CD4-positive, alpha-beta T cell treated with Interleukin-17A for 1 hour (primary cell): ENCODE measurements at regions not wholly inside any gene's neighbourhood (a gene's known extent, or its start where the extent isn't known, plus 50 kb on each side); places are given as distances from the start of the nearest gene placed in this dataset.
"Not testable (repeated sequence)": the region's sequence is repeated elsewhere in the genome, so short reads cannot be mapped to it uniquely, and the experiment has no call there.

ENCODE experiments used
- DNase-seq: peaks from one replicate; pipeline ENCODE4 v3.0.0-alpha.2; 2020

DNA sequence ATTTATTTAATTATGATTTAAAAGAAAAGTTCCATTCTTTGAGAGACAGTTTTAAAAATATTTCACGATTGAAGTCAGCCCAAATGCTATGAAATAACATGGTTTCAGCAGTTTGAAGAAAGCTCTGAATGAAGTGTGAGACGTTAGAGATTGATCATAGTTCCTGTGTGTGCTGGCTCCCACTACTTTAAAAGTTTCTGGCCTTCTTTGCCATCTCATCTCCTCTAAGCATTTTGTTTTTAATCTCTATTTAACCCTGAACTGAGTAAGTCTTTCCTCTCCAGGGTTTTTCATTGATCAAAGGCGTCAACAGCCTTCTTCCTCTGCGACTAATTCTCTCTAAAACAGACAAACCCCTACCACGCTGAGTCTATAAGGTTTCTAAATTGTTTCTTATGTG is 225.3 kb upstream of the B3GALT2 start:
- DNase-seq, result peak; percentile 32

DNA sequence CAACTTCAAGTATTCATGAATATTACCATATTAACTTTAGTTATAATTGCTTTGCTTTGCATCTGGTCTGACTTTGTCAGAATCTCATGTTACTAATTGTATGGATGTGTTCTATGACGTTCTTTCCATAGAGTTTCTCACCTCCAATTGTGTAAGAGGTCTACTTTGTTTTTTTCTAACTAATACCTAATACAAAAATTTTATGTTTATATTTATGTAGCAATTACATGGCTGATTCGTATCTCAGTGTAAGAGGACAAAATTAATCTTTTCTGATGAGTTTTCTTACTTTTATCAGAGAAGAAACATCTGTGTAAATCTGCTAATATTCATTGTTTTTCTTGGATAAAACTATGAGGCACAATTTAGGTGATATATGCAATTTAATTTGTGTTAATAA is 224.8 kb upstream of the B3GALT2 start:
- no peak for DNase-seq

DNA sequence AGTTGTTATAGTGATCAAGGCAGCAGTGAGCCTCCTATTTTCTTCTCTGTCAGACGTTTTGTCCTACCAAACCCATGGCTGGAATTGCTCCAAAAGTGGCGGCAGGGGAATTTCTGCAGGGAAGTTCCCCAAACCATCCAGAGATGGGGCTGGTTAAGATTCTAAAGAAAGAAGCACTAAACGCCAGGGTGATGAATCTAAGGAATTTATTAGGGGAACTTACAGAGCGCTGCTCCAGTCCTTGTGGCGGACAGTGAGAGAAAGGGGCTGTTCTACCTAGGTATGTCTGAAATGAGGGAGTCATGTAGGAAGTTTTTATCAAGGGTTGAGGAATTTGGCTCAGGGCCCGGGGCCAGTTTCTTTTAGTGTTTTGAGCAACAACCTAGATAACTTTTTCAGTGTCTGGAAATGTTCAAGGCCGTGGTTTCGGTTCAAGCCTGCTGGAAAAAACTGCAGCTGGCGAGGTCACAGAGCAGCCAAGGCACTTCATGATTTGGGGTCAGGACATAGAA is 222.4 kb upstream of the B3GALT2 start:
- peak; percentile 29 for DNase-seq

DNA sequence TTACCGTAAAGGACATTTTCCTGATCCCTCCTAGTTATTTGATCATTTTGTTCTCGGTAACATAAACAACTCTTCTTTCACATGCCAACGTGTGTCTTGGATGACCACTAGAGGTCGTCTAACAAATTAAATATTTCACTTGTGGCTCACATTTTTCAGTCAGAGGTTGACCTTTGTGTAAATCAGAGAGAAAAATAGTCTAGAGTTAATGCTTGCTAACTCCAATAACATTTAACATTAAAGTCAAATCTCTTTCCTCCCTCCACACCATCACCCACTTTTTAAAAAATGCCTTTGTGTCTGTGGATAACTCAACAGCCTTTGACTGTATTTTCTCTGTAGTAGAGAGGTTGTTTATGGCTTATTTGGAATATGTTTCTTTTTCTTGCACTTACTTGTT is 220.5 kb upstream of the B3GALT2 start:
- peak; percentile 69 for DNase-seq

DNA sequence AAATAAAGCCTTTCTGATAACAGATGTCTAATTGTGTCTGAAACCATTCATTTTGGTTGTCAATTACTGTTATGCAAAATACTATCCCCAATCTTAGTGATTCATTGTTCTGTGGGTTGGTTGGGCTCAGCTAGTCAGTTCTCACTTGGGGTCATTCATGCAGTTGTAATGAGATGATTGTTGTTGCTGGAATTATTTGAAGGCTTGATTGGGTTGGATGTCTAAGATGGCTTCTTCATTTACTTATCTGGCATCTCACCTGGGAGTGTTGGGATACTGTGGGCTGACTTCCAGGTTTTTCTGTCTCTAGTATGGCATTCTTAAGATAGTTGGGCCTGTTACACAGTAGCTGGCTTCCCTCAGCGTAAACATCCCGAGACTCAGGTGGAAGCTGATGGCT is 217.8 kb upstream of the B3GALT2 start:
- DNase-seq, result no peak

DNA sequence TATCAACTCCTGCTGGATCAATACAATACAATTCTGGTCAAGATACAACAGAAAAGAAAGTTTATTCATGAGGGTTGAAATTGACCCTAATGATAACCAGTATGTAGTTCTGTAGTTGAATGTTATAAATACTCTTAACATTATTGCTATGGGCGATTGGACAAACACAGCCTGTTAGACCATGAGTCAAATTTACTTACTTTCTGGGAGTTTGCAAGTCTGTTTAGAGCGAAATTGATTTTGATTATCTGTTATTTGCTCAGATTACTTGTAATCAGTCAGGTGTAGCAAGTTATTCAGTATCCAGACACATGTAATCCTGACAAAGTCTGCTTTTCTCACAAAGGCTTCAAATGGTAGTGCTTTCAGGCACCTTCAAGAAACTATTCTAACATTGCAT is 216.6 kb upstream of the B3GALT2 start:
- no peak for DNase-seq

DNA sequence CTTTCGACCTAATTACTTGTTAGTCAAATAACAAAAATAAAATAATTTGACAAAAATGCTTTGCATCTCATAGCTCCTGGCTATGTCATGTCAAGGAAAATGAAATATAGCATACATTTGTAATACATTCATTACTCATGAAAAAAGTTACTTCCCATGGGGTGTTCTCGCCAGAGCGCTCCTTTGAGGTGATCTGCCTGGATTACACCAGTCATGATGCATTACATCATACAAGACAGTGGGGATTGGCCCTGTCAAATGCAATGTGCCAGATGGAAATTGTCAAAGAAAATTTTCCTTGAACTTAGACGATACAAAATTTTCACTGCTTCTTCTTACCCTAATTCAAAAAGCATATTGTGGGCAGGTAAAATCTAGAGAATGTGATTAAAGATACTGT is 215.6 kb upstream of the B3GALT2 start:
- no peak for DNase-seq

DNA sequence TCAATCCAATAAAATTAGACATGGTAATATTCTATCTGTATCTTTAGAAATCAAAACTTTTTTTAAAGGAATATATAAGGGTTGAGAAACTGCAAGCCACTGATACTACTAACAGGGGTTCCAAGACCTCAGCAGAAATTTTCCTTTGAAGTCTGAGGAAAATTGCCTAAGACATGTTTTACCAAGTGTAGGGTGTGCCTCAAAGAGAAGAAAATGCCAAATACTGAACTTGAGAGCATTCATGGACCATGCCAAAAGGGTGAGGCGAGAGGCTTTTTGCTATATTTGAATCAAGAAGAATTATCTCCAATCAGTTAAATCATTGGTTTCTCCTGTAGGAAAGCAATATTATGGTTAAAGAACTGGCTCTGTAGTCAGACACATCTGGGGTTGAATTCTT is 207.9 kb upstream of the B3GALT2 start:
- DNase-seq, result no peak

DNA sequence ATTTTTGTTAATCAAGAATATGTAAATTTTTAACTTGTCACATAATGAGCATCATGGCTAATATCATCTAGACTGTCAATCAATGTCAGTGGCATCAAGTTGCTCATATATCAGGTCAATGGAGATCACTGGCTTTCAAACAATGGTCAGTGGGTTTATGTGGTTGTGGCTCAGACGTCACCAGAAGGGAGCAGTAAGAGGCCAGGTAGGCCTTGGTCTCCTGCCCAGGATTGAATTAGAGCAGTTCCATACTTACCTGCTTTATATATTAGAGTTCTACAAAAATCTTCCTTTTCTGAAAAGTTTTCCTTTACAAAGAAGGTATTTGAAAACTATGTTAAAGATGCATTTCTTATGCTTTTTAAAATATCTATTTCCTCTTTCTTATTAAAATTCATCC is 206.3 kb upstream of the B3GALT2 start:
- DNase-seq, result no peak

DNA sequence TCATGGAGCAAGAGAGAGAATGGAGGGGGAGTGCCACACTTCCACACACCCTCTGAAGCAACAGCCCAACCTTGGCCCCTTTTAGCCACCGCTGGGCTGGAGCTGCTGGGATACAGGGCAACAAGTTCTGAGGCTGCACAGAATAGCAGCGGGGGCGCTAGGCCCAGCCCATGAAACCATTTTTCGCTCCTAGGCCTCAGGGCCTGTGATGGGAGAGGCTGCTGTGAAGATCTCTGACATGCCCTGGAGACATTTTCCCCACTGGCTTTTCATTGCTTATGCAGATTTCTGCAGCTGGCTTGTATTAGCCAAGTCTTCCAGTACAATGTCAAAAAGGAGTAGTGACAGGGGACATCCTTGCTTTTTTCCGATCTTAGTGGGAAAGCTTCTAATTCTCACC is 202.3 kb upstream of the B3GALT2 start:
- no peak for DNase-seq

DNA sequence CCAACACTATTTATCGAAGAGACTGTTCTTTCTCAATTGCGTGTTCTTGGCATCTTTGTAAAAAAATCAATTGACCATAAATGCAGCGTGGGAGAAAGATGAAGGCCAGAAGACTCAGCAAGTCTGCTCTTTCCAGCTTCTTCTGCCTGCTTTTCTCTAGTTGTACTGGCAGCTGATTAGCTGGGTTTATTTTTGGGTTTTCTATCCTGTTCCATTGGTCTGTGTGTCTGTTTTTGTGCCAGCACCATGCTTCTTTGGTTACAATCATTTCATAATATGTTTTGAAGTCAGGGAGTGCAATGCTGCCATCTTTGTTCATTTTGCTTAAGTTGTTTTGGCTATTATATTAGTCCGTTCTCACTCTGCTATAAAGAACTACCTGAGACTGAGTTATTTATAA is 201.8 kb upstream of the B3GALT2 start:
- DNase-seq, result no peak

DNA sequence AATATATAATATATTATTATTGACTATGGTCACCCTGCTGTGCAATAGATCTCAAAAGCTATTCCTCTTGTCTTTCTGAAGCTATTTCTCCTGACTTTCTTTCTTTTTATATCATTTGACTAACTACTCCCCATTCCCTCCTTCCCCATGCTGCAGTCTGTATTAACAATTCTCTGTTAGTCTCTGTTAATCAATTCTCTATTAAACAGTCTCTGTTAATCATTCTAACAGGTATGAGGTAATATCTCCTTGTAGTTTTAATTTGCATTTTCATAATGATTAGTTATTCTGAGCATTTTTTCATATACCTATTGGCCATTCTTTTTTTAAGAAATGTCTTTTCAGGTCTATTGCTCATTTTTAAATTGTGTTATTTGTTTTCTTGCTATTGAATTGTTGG is 201.0 kb upstream of the B3GALT2 start:
- no peak for DNase-seq

DNA sequence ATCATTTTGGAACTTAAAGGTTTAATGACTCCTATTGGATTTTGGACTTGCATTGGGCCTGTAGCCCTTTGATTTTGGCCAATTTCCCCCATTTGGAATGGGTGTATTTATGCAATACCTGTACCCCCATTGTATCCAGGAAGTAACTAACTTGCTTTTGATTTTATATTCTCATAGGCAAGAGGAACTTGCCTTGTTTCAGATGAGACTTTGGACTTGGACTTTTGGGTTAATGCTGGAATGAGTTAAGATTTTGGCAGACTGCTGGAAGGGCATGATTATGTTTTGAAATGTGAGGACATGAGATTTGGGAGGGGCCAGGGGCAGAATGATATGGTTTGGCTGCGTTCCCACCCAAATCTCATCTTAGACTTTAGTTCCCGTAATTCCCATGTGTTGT is 192.0 kb upstream of the B3GALT2 start:
- not testable (repeated sequence) for DNase-seq

DNA sequence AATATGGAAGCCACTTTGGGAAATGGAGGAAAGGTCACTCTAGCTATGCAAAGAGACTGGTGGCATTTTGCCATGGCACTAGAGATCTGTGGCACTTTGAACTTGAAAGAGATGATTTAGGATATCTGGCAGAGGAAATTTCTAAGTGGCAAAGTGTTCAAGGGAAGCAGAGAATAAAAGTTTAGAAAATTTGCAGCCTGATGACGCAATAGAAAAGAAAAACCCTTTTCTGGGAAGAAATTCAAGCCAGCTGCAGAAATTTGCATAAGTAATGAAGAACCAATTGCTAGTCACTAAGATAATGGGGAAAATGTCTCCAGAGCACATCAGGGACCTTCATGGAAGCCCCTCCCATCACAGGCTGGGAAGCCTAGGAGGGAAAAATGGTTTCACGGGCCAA is 191.1 kb upstream of the B3GALT2 start:
- no peak for DNase-seq

DNA sequence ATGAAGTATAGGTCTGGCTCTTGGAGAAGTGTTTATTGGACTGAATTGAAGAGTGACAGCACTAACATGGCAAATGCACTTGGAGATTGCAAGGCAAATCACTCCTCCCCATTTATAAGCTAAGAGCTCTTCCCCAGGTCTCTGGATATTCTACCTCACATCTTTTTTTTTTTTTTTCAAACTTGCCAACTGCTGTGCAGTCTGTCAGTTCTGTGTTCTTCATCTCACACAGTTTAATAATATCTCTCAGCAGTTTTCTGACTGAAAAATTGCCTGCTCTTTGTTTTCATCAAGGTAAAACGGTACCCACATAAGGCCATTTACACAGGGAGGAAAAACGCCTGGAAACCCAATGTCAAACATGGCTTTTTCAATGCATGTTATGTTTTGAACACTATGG is 186.1 kb upstream of the B3GALT2 start:
- DNase-seq, result no peak

DNA sequence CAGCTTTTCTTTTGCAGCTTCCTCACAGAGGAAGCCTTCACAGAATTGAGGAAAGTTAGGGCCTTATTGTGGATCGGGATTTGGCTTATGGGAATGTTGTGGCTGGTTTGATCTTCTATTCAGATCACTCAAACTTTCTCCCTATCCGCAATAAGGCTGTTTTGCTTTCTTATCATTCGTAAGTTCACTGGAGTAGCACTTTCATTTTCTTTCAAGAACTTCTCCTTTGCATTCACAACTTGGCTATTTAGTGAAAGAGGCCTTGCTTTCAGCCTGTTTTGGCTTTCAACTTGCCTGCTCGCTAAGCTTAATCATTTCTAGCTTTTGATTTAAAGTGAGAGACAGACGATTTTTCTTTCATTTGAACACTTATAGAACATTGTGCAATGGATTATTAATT is 181.9 kb upstream of the B3GALT2 start:
- peak; percentile 16 for DNase-seq

DNA sequence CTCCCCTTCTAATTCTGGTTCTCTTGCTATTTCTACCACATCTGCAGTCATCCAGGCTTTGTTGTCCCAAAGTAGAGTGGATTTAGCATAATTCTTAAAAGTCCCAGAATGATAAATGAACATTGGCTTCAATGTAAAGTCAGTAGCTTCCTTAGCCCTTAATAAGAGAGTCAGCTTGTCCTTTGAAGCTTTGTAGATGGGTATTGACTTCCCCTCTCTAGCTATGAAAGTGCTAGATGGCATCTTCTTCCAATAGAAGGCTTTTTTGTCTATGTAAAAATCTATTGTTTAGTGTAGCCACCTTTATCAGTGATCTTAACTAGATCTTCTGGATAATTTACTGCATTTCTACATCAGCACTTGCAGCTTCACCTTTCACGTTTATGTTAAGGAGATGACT is 181.4 kb upstream of the B3GALT2 start:
- no peak for DNase-seq

DNA sequence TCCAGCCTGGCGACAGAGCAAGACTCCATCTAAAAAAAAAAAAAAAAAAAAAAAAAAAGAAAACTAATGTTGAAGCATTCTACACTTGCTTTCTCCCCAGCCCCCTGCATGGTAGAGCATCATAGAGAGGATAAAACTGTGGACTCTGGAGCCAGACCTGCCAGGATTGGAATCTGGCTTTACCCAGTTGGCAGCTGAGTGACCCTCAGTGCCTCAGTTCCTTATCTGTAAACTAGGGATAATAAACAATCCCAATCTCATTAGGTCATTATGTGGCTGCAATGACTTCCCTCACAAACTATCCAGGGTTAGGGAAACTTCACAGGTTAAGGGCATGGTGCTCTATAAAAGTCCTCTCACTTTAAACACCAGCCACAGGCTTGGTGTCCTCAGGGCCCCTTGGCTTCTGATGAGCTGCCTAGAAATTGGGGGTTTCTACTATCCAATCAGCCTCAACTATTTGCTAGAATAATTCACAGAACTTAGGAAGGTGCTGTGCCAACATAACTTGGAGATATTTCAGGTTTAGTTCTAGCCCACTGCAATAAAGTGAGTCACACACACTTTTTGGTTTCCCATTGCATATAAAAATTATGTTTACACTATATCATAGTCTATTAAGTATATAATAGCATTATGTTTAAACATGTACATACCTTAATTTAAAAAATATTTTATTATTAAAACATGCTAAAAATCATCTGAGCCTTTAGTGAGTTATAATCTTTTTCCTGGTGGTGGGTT is 180.5 kb upstream of the B3GALT2 start:
- DNase-seq, result no peak

DNA sequence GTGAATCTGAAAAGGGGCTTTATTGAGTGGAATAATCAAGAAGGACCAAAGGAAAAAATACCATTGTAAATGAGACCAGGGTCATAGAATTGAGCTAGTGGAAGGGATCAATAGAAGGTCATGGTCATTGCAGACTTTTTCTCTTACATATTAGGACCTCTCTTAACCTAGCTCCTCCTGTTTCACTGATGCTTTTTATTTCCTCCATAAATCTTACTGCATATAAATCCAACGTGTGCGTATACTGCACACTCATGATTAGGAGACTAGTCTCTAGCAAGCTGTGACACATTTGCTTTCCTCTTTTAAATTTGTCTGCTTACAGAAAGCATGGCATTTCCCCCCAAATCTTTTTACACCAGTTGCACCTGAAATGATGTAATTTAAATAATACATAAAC is 179.6 kb upstream of the B3GALT2 start:
- no peak for DNase-seq

DNA sequence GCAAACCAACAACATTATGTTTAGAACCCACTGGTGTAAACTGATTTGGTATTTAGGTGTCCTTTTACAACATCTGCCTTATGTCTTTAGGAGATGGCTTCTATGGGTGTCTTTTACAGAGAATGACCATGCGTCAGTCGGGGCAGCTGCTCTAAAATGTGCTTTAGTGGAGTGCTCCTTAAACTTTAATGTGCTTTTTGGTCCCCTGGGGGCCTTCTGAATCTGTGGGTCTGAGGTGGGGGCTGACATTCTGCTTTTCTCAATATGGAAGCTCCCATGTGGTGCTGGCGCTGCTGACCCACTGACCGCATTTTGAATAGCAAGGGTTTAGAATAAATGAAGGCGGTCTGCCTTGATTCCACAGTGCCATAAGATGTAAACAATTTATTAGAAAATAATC is 173.2 kb upstream of the B3GALT2 start:
- no peak for DNase-seq

DNA sequence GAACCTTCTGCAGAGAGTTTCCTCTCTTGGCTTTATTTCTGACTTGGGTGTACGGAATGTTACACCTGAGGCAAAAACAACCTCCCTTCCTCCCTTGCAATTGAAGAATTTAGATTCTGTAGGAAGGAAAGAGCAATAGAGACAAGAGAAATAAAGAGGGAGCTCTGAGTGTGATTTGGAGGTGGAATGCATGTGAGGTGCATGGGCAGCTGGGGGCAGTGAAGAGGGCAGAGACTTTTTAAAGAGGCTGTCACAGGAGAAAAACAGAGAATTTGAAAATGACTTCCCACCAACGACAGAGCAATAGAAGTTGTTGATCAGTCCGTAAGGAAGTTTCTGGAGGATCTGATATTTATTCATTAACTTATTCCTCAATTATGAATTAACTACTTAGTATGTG is 172.0 kb upstream of the B3GALT2 start:
- no peak for DNase-seq

DNA sequence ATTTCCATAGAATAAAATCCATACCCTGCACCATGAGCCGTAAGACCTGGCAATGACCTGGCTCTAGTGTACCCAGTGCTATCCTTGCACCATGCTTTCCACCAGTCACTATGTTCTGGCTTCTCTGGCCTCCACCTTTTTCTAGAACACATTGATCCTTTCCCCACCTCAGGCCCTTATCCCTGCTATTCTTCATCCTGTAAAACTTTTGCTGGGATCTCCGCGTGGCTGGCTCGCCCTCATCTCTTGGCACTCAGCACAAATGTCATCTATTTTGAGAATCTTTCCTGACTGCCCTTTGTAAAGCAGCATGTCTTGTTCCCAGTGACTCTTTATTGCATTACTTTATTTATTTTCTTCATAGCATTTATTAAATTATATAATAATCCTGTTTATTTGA is 169.8 kb upstream of the B3GALT2 start:
- DNase-seq, result no peak

DNA sequence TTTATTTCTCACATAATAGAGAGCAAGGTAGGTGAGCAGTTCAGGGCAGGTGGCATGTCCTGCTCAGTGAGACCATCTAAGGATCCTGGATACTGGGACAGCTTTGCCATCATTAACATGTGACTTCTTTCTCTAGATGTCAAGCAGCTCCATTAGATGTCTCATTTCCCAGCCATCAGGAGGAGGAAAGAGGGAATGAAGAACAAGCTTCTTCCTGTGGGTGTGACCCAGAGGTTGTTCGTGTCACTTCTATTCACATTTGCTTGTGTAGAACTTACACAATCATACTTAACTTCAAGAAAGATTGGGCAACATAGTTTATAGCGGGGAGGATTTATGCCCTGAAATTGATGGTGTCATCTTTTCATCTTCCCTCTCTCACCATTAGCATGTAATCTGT is 169.2 kb upstream of the B3GALT2 start:
- DNase-seq, result no peak

DNA sequence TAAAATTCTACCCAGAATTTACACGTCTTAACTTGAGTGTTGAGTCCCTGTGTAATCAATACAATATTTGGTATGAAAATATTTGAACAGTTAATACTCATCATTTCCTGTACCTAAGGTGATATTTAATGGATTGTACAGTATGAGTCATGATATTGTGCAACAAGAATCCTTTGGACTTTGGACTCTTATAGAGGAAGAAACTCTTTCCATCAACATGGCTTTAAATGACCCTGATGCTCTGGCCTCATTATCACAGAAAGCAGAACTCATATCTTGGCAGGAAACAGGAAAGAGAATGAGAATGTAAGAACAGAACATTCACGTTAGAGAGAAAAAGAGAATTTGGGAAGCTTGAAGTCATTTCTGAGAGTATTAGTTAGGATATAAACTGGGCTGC is 168.8 kb upstream of the B3GALT2 start:
- DNase-seq, result no peak

DNA sequence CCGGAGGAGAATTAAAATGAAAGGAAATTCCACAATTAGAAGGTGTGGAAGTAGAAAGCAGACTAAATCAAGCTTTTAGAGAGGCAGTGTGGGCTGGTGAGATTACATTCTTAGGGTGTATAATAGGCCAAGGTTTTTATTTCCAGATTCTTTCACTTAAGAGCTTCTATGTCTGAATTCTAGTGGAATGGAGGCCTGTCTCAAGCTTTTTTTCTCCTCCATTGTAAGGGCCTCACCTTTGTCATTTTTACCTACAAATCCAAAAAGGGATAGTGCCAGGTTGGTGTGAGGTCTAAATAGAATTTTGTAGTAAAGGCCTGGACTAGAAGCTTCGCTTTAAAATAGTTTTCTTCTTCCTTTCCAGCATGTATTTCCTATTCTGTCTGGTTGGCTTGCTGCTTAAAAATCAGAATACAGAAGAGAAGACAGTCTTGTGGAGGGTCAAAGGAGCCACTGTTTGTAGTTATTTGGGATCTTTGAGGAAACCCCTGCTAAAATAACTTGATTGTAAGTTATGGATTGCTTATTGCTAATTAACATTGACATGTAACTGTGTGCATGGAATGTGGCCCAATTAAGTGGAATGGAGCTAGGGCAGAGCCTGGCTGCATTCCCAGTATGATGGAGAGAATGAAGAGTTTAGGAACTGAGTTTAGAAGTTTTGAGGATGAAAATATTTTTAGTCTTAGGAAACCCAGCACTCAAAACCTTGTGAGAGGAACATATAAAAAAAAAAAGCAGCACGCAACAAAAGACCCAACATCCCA is 162.5 kb upstream of the B3GALT2 start:
- no peak for DNase-seq
